Lower lobe of right lung (tissue), 2 donors: ENCODE measurements at regions not wholly inside any gene's neighbourhood (a gene's known extent, or its start where the extent isn't known, plus 50 kb on each side); places are given as distances from the start of the nearest gene placed in this dataset.
A peak's percentile ranks its signal among the peaks of the same experiment; 100 is the strongest.

Experiments
- ATAC-seq, 2 donors: fragments of 200-7000 bp; cut with Tn5 transposase; one replicate each; pipeline ENCODE4 v1.9.1; 2020 to 2022; ENCODE audit warnings: mild to moderate bottlenecking in 2 of 2, moderate library complexity in 2 of 2
- DNase-seq: peaks from one replicate; pipeline ENCODE4 v3.0.0-alpha.2; 2020
- H3K27ac ChIP-seq: fragments of 200-600 bp; one replicate; pipeline ENCODE4 v1.8.0; 2022
- H3K27me3 ChIP-seq: fragments of 200-600 bp; one replicate; pipeline ENCODE4 v1.8.0; 2022; ENCODE audit warnings: low read depth
- H3K36me3 ChIP-seq: fragments of 200-600 bp; one replicate; pipeline ENCODE4 v1.8.0; 2022; ENCODE audit warnings: mild to moderate bottlenecking
- H3K4me1 ChIP-seq: fragments of 200-600 bp; one replicate; pipeline ENCODE4 v1.8.0; 2022
- H3K4me3 ChIP-seq: fragments of 200-600 bp; one replicate; pipeline ENCODE4 v1.8.0; 2022; ENCODE audit warnings: mild to moderate bottlenecking
- H3K9me3 ChIP-seq: fragments of 200-600 bp; one replicate; pipeline ENCODE4 v1.8.0; 2022
- CTCF ChIP-seq: fragments of 200-600 bp; IDR thresholded peaks from one replicate; pipeline ENCODE4 v1.8.0; 2022; ENCODE audit warnings: antibody characterized with exemption, mild to moderate bottlenecking
- intact Hi-C: fragments of 100-400 bp; cut with DNase I; formaldehyde crosslinking; loops from one replicate; pipeline ENCODE4 v1.11.0; 2022
- donor health status: DM: no; HTN: yes; CAD: no; lungs with severe emphysema.

- Histone ChIP-seq H3K27me3 (no peaks in the 10 kb centered on the region), H3K9me3 (no peaks in the 10 kb centered on the region), H3K27ac (no peak overlapping the region), H3K4me1 (no peaks in the 10 kb centered on the region), H3K36me3 (no peaks in the 10 kb centered on the region), H3K4me3 (no peak overlapping the region)
- no peak for DNase-seq
- ATAC-seq = no peak
- TF ChIP-seq CTCF = no peak
- intact Hi-C loops = no loop called here
Observed at GRCh38 chr11:21866781-21867180, 326.1 kb upstream of the ANO5 start.

GRCh38 chr11:21877151-21877550 lies 315.7 kb upstream of the ANO5 start:
- no peaks in the 10 kb centered on the region for H3K9me3 ChIP-seq
- H3K4me1 ChIP-seq = no peaks in the 10 kb centered on the region
- H3K27me3 ChIP-seq = no peaks in the 10 kb centered on the region
- intact Hi-C loops = no loop called here
- no peak for DNase-seq
- H3K4me3 ChIP-seq = no peak overlapping the region
- no peak for ATAC-seq
- TF ChIP-seq CTCF = no peak
- H3K27ac ChIP-seq = no peak overlapping the region
- no peaks in the 10 kb centered on the region for H3K36me3 ChIP-seq

- no peaks in the 10 kb centered on the region for H3K4me1 ChIP-seq
- H3K27me3 ChIP-seq = no peaks in the 10 kb centered on the region
- no peak overlapping the region for H3K27ac ChIP-seq
- no peaks in the 10 kb centered on the region for H3K9me3 ChIP-seq
- ATAC-seq (no peak), DNase-seq (no peak)
- TF ChIP-seq CTCF = no peak
- no peak overlapping the region for H3K4me3 ChIP-seq
- H3K36me3 ChIP-seq = no peaks in the 10 kb centered on the region
- intact Hi-C loops = no loop called here
Observed at GRCh38 chr11:21883354-21883753, 309.5 kb upstream of the ANO5 start.

DNA sequence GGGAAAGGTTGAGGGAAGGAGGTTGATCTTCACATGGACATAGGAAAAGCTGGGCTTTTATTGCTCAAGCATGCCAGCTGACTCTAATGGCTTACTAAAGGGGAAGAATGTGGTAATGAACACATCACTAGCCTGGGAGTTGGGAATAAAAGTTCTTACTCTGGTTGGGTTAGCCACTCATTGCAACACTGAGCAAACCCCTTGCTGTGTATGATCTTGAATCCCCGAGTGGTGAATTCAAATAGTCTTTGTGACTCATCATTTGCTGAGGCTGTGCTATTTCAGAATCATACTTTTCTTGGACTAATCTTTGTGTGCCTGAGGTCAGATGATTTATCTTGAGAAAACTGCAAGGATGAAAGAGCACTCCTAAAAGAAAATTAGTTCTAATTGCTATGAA lies 304.1 kb upstream of the ANO5 start:
- Histone ChIP-seq H3K4me3 (no peak overlapping the region), H3K27ac (no peak overlapping the region), H3K27me3 (no peaks in the 10 kb centered on the region), H3K4me1 (no peaks in the 10 kb centered on the region), H3K36me3 (no peaks in the 10 kb centered on the region), H3K9me3 (no peaks in the 10 kb centered on the region)
- intact Hi-C loops = no loop called here
- ATAC-seq = peak; percentile 59 to 74
- no peak for TF ChIP-seq CTCF
- no peak for DNase-seq

DNA sequence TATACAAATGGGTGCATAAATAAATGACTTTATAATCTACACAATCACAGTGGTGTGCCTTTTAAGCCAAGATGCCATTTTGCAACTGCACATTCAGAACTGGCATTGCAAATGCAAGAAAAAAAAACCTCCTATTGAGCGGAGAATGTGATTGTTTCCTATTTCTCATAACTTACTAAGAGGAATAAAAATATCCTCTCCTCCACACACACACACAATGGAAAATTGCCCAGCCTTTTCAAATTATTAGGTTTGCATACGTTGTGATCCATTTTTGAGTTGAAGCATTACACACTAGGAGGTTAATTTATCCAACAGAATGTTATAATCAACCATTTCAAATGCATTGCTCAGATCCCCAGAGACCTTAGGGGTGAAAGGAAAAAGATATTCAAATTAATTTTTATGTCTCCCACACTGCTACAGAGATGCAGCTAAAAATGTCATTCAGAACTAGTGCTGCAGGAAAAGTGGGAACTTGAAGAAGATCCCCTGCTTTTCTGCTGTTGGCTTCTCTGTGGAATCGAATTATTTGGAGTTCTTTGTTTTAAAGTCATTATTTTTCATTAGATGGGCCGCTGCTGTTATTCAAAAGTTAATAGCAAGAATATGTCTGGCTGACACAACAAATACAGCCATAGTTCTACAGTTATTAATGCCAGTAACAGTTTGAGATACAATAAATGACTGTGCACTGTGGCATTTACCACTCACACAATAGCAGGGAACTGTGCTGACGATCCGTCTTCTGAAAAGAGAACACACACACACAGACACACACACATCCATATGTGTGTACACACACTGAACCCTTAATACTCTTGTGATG lies 299.9 kb upstream of the ANO5 start:
- DNase-seq = no peak

More for the DNA sequence above, 299.9 kb upstream of the ANO5 start:
- no peaks in the 10 kb centered on the region for H3K4me1 ChIP-seq
- intact Hi-C loops = no loop called here
- no peaks in the 10 kb centered on the region for H3K9me3 ChIP-seq
- H3K36me3 ChIP-seq = no peaks in the 10 kb centered on the region
- no peak overlapping the region for H3K4me3 ChIP-seq
- H3K27me3 ChIP-seq = no peaks in the 10 kb centered on the region
- H3K27ac ChIP-seq = no peak overlapping the region
- no peak for TF ChIP-seq CTCF
- ATAC-seq = no peak
